Peyer's patch (tissue), 4 donors: ENCODE measurements at regions not wholly inside any gene's neighbourhood (a gene's known extent, or its start where the extent isn't known, plus 50 kb on each side); places are given as distances from the start of the nearest gene placed in this dataset.

ENCODE experiments used
- DNase-seq, 3 donors: peaks; one replicate each; pipeline ENCODE4 v3.0.0-alpha.2; 2017 to 2019
- H3K27ac ChIP-seq, 4 donors: fragments of 200-600 bp; sonication (generic); one replicate each; pipeline ENCODE4 v1.5.1; 2016 to 2019
- H3K27me3 ChIP-seq, 2 donors: fragments of 200-600 bp; sonication (generic); one replicate each; pipeline ENCODE4 v1.5.1; 2019
- H3K36me3 ChIP-seq, 3 donors: fragments of 200-600 bp; sonication (generic); one replicate each; pipeline ENCODE4 v1.5.1; 2016 to 2019
- H3K4me1 ChIP-seq, 4 donors: fragments of 200-600 bp; sonication (generic); one replicate each; pipeline ENCODE4 v1.5.1; 2016 to 2019
- H3K4me3 ChIP-seq, 4 donors: fragments of 200-600 bp; sonication (generic); 1 replicate in 3 of 4; 2 replicates in 1 of 4; pipeline ENCODE4 v1.5.1; 2016 to 2019; ENCODE audit warnings: mild to moderate bottlenecking in 1 of 4
- H3K9me3 ChIP-seq, 4 donors: fragments of 200-600 bp; sonication (generic); one replicate each; pipeline ENCODE4 v1.5.1; 2016 to 2019; ENCODE audit warnings: mild to moderate bottlenecking in 1 of 4
- CTCF ChIP-seq, 6 experiments: fragments of 450-650 bp in 4 of 6; fragments of 200-600 bp in 2 of 6; sonication (generic) in 1 of 6; IDR thresholded peaks; one replicate each; pipeline ENCODE4 v1.5.1; 2017 to 2019; ENCODE audit warnings: antibody characterized with exemption in 6 of 6, mild to moderate bottlenecking in 3 of 6, moderate library complexity in 1 of 6
- POLR2A ChIP-seq, 2 donors: fragments of 450-650 bp; IDR thresholded peaks; one replicate each; pipeline ENCODE4 v1.5.1; 2017; ENCODE audit warnings: antibody characterized with exemption in 2 of 2, mild to moderate bottlenecking in 2 of 2, moderate library complexity in 2 of 2

GRCh38 chr15:31869686-31870307 lies 160.5 kb upstream of the CHRNA7 start:
- no peak for DNase-seq
- peak overlapping the region in 1 of 4 donors; percentile 87 for H3K27ac ChIP-seq
- peaks cover 0 to 6% (median 0%) of the 10 kb centered on the region in 4 donors for H3K4me1 ChIP-seq
- H3K4me3 ChIP-seq, result peak overlapping the region; percentile 52 to 98 (median 61)
- H3K27me3 ChIP-seq, result no peaks in the 10 kb centered on the region
- no peaks in the 10 kb centered on the region for H3K36me3 ChIP-seq
- no peaks in the 10 kb centered on the region for H3K9me3 ChIP-seq
- no peak for TF ChIP-seq CTCF (IDR thresholded peaks at IDR 0.05)
- no peak for TF ChIP-seq POLR2A (IDR thresholded peaks at IDR 0.05)

GRCh38 chr15:31870328-31871165 lies 159.8 kb upstream of the CHRNA7 start, which contains the start of gene OTUD7A:
OTUD7A (minus strand) TSS chr15:31870673.
- H3K4me1 ChIP-seq, result peaks cover 0 to 6% (median 0%) of the 10 kb centered on the region in 4 donors
- H3K9me3 ChIP-seq, result no peaks in the 10 kb centered on the region
- H3K27ac ChIP-seq, result peak within 1 kb of the TSS; percentile 56 to 87 (median 65)
- H3K4me3 ChIP-seq, result peak within 1 kb of the TSS; percentile 52 to 98 (median 61)
- DNase-seq, result peak; percentile 65 to 92 (median 90)
- H3K36me3 ChIP-seq, result no peaks in the 10 kb centered on the region
- no peaks in the 10 kb centered on the region for H3K27me3 ChIP-seq
- TF ChIP-seq CTCF (IDR thresholded peaks at IDR 0.05) (no peak), POLR2A (IDR thresholded peaks at IDR 0.05) (no peak)

- peak overlapping the region; percentile 52 to 98 (median 61) for H3K4me3 ChIP-seq
- DNase-seq, result no peak
Observed at GRCh38 chr15:31871166-31871886, 159.0 kb upstream of the CHRNA7 start.

GRCh38 chr15:31871887-31872281 lies 158.4 kb upstream of the CHRNA7 start:
- TF ChIP-seq POLR2A (IDR thresholded peaks at IDR 0.05), result no peak
- TF ChIP-seq CTCF (IDR thresholded peaks at IDR 0.05), result no peak
- DNase-seq, result no peak

More at GRCh38 chr15:31871166-31871886, 159.0 kb upstream of the CHRNA7 start:
- peak overlapping the region; percentile 40 to 87 (median 60) for H3K27ac ChIP-seq
- TF ChIP-seq CTCF (IDR thresholded peaks at IDR 0.05) (peak in 1 of 6 experiments; percentile 22), POLR2A (IDR thresholded peaks at IDR 0.05) (no peak)
- H3K9me3 ChIP-seq, result no peaks in the 10 kb centered on the region
- no peaks in the 10 kb centered on the region for H3K36me3 ChIP-seq
- peaks cover 0 to 6% (median 0%) of the 10 kb centered on the region in 4 donors for H3K4me1 ChIP-seq
- no peaks in the 10 kb centered on the region for H3K27me3 ChIP-seq

GRCh38 chr15:31887246-31887645 lies 143.1 kb upstream of the CHRNA7 start:
- TF ChIP-seq CTCF (IDR thresholded peaks at IDR 0.05), result peak in 2 of 6 experiments; percentile 14 to 19
- TF ChIP-seq POLR2A (IDR thresholded peaks at IDR 0.05), result no peak
- no peaks in the 10 kb centered on the region for H3K27me3 ChIP-seq
- DNase-seq, result no peak

More at GRCh38 chr15:31871887-31872281, 158.4 kb upstream of the CHRNA7 start:
- no peaks in the 10 kb centered on the region for H3K36me3 ChIP-seq
- no peaks in the 10 kb centered on the region for H3K9me3 ChIP-seq
- H3K27me3 ChIP-seq, result no peaks in the 10 kb centered on the region
- H3K4me3 ChIP-seq, result no peak overlapping the region
- H3K4me1 ChIP-seq, result peaks cover 0 to 6% (median 0%) of the 10 kb centered on the region in 4 donors
- H3K27ac ChIP-seq, result no peak overlapping the region

More at GRCh38 chr15:31887246-31887645, 143.1 kb upstream of the CHRNA7 start:
- Histone ChIP-seq H3K4me3 (no peak overlapping the region), H3K27ac (no peak overlapping the region), H3K9me3 (no peaks in the 10 kb centered on the region), H3K36me3 (no peaks in the 10 kb centered on the region), H3K4me1 (no peaks in the 10 kb centered on the region)
